Mesothelial cell of epicardium (in vitro differentiated cells): ENCODE measurements at regions not wholly inside any gene's neighbourhood (a gene's known extent, or its start where the extent isn't known, plus 50 kb on each side); places are given as distances from the start of the nearest gene placed in this dataset.

Source experiments
- DNase-seq, 2 experiments: peaks; one replicate each; pipeline ENCODE4 v3.0.0; 2021; ENCODE audit warnings: low spot score in 2 of 2; ENCODE audit not compliant: unreplicated experiment in 2 of 2
- H3K27ac Mint-ChIP-seq: 2 replicates; pipeline ENCODE4 v1.8.0; 2021; ENCODE audit warnings: mixed read lengths
- H3K27me3 Mint-ChIP-seq: 2 replicates; pipeline ENCODE4 v1.8.0; 2021; ENCODE audit warnings: low read depth, mixed read lengths
- H3K36me3 Mint-ChIP-seq: 2 replicates; pipeline ENCODE4 v1.8.0; 2021; ENCODE audit warnings: mixed read lengths
- H3K4me1 Mint-ChIP-seq: 2 replicates; pipeline ENCODE4 v1.8.0; 2021; ENCODE audit warnings: mixed read lengths
- H3K4me3 Mint-ChIP-seq: 2 replicates; pipeline ENCODE4 v1.8.0; 2021; ENCODE audit warnings: mild to moderate bottlenecking, moderate library complexity, mixed read lengths
- H3K9me3 Mint-ChIP-seq: 2 replicates; pipeline ENCODE4 v1.8.0; 2021; ENCODE audit warnings: mixed read lengths
- TF ChIP-seq, protein P1 (sequence below): fragments of 200-600 bp; sonication (generic); IDR thresholded peaks from one replicate; pipeline ENCODE4 v1.5.0; 2021; ENCODE audit warnings: antibody characterized with exemption; ENCODE audit not compliant: unreplicated experiment

DNA sequence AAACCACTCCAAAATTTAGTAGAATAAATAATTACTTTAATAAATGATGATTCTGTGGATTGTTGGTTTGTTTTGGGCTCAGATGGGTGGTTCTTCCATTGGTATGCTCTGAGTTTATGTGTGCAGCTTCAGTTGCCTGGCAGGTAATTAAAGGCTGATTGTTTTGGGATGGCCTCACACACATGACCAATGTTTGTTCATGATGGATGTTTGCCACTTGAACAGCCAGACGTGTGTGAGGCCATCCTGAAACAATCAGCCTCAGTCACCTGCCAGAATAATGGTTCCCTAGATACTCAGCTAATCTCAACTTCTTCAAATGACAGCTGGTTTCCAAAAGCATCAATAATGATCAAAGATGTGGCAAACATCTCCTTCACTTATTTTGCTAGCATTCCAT, 352.5 kb upstream of the GULP1 start:
- TF ChIP-seq, protein P1, sequence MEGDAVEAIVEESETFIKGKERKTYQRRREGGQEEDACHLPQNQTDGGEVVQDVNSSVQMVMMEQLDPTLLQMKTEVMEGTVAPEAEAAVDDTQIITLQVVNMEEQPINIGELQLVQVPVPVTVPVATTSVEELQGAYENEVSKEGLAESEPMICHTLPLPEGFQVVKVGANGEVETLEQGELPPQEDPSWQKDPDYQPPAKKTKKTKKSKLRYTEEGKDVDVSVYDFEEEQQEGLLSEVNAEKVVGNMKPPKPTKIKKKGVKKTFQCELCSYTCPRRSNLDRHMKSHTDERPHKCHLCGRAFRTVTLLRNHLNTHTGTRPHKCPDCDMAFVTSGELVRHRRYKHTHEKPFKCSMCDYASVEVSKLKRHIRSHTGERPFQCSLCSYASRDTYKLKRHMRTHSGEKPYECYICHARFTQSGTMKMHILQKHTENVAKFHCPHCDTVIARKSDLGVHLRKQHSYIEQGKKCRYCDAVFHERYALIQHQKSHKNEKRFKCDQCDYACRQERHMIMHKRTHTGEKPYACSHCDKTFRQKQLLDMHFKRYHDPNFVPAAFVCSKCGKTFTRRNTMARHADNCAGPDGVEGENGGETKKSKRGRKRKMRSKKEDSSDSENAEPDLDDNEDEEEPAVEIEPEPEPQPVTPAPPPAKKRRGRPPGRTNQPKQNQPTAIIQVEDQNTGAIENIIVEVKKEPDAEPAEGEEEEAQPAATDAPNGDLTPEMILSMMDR, result no peak
- DNase-seq, result no peak
- H3K36me3 Mint-ChIP-seq, result no peaks in the 10 kb centered on the region
- no peak overlapping the region for H3K4me3 Mint-ChIP-seq
- no peaks in the 10 kb centered on the region for H3K4me1 Mint-ChIP-seq
- no peak overlapping the region for H3K27ac Mint-ChIP-seq
- peaks cover 5% of the 10 kb centered on the region for H3K9me3 Mint-ChIP-seq
- H3K27me3 Mint-ChIP-seq, result no peaks in the 10 kb centered on the region

DNA sequence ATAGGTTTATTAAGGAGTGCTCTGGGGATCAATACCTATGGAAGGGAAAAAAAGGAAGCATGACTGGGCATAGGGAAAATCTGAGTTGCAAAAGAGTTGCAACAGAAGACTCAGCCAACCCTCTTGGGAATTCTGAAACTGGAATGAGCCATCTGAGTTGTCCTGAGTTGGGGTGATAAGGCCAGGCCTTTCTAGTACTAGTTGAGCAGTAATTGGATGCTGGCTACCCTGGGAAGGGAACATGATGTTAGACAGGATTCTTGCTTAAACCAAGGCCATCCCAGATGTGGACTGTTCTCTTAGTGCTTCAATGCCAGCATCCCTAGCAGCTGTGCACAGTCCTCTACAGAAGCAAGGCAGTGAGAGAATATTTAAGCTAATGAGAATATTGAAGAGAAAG, 348.8 kb upstream of the GULP1 start:
- Mint-ChIP-seq H3K36me3 (no peaks in the 10 kb centered on the region), H3K4me1 (no peaks in the 10 kb centered on the region), H3K27ac (no peak overlapping the region), H3K4me3 (no peak overlapping the region), H3K27me3 (no peaks in the 10 kb centered on the region), H3K9me3 (peaks cover 5% of the 10 kb centered on the region)
- TF ChIP-seq, protein P1, result no peak
- DNase-seq, result no peak

DNA sequence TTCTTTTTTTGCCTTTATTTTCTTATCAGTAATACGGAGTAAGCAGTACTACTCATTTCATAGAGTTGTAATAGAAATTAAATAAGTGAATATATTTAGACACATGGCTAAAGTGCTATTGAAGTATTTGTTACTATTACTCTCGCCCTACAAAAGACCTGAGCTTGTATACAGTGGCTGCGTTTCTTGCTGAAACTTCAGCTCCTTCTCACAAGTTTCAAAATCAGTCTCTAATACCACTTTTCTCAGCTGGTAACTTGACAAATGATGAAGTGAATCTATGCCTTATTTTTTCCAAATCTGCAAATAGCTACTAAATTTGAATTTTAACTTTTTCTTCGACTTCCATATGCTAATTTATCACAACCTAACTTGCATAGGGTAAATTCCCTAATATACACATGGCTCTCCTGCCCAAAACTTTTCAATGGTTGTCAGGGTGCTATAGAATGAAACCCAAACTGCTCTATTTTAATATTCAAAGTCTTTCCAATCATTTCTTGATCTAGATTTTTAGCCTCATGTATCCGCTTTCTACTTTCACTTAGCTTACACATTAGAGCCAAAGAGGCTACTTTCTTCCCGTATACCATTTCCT, 347.8 kb upstream of the GULP1 start:
- H3K9me3 Mint-ChIP-seq, result peaks cover 5% of the 10 kb centered on the region
- H3K36me3 Mint-ChIP-seq, result no peaks in the 10 kb centered on the region
- H3K4me3 Mint-ChIP-seq, result no peak overlapping the region
- H3K4me1 Mint-ChIP-seq, result no peaks in the 10 kb centered on the region
- no peak overlapping the region for H3K27ac Mint-ChIP-seq
- TF ChIP-seq, protein P1, result no peak
- DNase-seq, result no peak
- H3K27me3 Mint-ChIP-seq, result no peaks in the 10 kb centered on the region

DNA sequence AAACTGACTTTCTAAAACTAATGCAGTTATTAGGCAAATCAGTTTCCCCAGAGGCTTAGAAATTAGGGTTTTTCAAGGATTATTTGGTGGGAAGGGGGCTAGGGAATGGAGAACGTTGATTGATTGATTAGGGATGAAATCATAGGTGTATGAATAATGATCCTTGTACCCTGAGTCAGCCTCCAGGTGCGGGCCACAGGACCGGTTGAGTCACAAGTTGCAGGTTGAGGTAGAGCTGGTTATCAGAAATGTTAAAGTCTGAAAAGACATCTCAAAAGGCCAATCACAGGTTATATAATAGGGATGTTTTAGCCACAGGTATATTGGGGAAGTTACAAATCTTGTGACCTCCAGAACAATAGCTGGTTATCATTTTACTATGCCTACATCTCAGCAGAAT, 341.8 kb upstream of the GULP1 start:
- no peak overlapping the region for H3K4me3 Mint-ChIP-seq
- TF ChIP-seq, protein P1, result no peak
- H3K36me3 Mint-ChIP-seq, result peaks cover 6% of the 10 kb centered on the region
- no peak for DNase-seq
- no peaks in the 10 kb centered on the region for H3K27me3 Mint-ChIP-seq
- no peak overlapping the region for H3K27ac Mint-ChIP-seq
- H3K4me1 Mint-ChIP-seq, result no peaks in the 10 kb centered on the region
- H3K9me3 Mint-ChIP-seq, result peaks cover 26% of the 10 kb centered on the region

DNA sequence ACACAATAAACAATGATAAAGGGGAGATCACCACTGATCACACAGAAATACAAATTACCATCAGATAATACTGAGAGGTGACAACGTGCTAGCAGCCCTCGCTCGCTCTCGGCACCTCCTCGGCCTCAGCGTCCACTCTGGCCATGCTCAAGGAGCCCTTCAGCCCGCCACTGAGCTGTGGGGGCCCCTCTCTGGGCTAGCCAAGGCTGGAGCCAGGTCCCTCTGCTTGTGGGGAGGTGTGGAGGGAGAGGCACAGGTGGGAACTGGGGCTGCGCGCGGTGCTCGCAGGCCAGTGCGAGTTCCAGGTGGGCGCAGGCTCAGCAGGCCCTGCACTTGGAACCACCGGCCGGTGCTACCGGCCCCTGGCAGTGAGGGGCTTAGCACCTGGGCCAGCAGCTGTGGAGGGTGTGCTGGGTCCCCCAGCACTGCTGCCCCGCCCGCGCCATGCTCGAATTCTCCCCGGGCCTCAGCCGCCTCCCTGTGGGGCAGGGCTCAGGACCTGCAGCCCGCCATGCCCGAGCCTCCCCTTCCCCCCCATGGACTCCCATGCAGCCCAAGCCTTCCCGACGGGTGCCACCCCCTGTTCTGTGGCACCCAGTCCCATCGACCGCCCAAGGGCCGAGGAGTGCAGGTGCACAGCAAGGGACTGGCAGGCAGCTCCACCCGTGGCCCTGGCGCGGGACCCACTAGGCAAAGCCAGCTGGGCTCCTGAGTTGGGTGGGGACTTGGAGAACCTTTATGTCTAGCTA, 340.0 kb upstream of the GULP1 start:
- no peak for DNase-seq
- no peaks in the 10 kb centered on the region for H3K4me1 Mint-ChIP-seq
- peaks cover 6% of the 10 kb centered on the region for H3K36me3 Mint-ChIP-seq
- H3K27ac Mint-ChIP-seq, result no peak overlapping the region
- peaks cover 35% of the 10 kb centered on the region for H3K9me3 Mint-ChIP-seq
- no peaks in the 10 kb centered on the region for H3K27me3 Mint-ChIP-seq
- H3K4me3 Mint-ChIP-seq, result no peak overlapping the region
- TF ChIP-seq, protein P1, result no peak
